NK-92 (cell line): ENCODE measurements at regions not wholly inside any gene's neighbourhood (a gene's known extent, or its start where the extent isn't known, plus 50 kb on each side); places are given as distances from the start of the nearest gene placed in this dataset.

Experiments used
- DNase-seq: peaks from one replicate; lab custom pipeline; 2025; ENCODE audit not compliant: unreplicated experiment; lab: John Stamatoyannopoulos, UW

DNA sequence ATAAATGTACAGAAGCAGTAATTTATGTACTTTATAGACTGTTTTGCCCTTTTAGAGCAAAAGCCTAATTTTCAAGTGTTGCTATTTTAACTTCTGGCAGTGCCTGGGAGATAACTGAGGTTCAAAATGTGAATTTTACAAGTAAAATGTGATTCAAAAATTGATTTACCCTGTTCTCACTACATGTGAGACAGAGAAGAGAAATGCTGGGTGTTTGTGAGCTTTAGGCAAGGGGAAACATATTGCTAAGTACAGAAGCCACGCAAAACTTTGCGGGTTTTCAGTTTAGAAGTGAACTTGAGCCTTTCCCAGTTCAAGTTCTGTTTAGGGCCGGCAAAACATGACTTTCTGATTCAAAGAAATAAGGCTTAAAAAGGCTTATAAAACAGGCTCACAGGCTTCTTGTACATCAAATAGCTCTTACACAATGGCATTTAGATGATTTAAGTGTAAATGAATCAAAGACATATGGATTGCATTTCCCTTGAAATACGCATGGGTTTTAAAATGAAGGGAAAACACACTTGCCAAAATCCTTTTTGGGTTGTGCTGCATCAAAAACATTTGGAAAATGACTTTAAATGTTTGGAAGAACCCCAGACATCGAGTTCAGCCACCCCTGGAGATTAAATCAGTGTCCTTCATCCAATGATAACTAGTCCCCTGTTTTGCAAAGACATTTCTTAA lies 370.8 kb upstream of the MEF2C start:
- DNase-seq, result no peak

DNA sequence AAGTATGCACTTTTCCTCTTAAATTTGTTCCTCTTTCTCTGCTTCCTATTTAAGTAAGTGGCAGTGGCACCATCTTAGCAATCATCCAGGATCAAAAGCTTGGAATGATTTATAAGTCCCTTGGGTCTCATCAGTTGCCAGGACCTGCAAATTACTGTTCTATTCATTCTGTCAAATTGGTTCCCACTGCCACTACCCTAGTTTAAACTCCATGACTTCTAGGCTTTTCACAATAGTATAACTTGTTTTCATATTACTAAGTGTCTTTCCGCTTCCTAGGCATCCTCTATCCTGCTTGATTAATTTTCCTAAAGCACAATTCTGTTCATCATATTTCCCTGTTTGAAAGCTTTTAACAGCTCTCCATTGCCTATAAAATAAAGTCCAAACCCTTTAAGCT lies 363.9 kb upstream of the MEF2C start:
- DNase-seq, result no peak

DNA sequence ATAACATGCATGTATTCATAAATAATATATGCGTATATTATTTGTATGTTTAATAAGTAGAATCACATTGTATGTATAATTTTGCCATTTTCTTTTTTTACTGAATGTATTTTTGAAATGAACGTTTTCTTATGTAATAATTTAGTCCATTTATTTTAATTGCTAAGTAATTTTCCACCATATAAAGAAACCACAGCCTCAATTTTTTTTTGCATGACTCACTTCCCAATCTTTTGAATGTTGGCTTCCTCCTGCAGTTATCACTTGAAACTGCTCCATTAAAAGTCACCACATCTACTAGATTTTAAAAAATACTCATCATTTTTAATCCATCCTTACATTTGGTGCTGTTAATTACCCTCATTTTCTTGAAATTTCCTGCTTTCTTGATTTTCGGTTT lies 363.3 kb upstream of the MEF2C start:
- DNase-seq, result no peak

- DNase-seq, result no peak
Measured at GRCh38 chr5:89243611-89244010, 360.6 kb upstream of the MEF2C start.

GRCh38 chr5:89241186-89241585 lies 358.2 kb upstream of the MEF2C start:
- DNase-seq, result no peak

DNA sequence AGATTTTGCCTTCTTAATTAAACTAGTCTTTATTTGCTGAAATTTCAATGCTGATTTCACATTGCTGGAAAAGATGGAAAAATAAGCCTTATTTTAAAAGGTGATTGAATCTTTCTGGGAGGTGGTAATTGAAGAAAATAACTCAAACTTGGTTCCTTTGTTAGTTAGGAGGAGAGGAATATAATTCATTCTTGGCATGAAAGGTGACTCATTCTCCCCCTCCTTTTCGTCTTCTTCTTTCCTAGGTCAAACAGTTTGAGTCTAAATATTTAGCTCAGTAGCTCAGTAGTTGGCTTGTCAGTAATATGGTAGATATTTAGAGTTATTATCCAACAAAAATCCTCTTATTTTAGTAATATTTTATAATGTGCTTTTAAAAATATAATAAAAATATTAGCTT lies 353.9 kb upstream of the MEF2C start:
- DNase-seq, result no peak

DNA sequence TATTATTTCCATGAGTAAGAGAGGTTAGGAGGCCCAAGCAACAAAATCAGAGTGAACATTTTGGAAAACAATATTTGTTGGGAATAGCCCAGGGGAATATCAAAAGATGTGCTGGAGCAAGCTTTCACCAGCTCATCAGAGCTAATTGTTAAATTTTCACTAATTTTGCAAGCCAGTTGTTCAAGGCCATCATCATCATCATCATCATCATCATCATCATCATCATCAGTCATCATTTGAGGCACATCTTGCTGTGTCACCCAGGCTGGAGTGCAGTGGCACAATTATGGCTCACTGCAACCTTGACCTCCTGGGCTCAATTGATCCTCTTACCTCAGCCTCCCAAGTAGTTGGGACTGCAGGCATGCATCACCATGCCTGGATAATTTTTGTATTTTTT lies 350.5 kb upstream of the MEF2C start:
- no peak for DNase-seq

GRCh38 chr5:89232139-89232603 lies 349.2 kb upstream of the MEF2C start:
- DNase-seq, result no peak

DNA sequence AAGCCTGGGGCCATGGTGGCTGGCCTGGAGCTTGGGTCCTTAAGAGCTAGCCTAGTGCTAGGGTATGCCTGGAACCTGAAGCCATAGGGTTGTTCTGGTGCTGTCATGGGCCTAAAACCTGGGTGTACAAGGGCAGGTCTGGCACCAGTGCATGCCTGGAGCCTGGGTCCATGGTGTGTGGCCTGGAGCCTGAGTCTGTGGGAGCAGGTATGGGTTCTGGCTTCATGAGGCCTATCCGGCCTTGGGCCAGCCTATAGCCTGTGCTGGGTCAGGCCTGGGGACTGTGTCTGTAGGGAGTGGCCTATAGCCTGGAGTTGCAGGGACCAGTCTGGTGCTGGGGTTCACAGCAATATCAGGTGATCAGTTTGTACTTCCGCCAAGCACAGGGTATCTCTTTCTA lies 347.2 kb upstream of the MEF2C start:
- DNase-seq, result no peak

GRCh38 chr5:89229331-89230070 lies 346.5 kb upstream of the MEF2C start:
- DNase-seq, result no peak

GRCh38 chr5:89228355-89228754 lies 345.4 kb upstream of the MEF2C start:
- no peak for DNase-seq

- no peak for DNase-seq
Measured at GRCh38 chr5:89218364-89218763, 335.4 kb upstream of the MEF2C start.

DNA sequence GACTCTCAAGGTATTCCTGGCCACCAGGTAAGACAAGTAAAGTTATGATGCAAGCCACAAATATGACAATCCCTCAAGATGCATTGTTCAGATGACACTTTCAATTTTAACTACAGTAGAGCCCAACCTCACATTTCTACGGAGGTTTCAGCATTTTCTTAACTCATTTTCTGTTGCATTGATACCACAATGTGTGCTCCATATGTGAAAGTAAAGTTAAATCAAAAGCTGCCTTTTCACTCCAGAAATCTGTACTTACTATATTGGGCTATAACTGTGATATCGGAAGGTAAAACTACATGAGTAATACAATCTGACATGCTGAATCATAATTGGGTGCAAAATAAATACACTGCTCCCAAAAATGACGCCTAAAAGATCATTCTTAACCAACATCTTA lies 333.6 kb upstream of the MEF2C start:
- DNase-seq, result no peak

GRCh38 chr5:89213573-89213972 lies 330.6 kb upstream of the MEF2C start:
- no peak for DNase-seq

GRCh38 chr5:89211836-89212235 lies 328.9 kb upstream of the MEF2C start:
- no peak for DNase-seq

DNA sequence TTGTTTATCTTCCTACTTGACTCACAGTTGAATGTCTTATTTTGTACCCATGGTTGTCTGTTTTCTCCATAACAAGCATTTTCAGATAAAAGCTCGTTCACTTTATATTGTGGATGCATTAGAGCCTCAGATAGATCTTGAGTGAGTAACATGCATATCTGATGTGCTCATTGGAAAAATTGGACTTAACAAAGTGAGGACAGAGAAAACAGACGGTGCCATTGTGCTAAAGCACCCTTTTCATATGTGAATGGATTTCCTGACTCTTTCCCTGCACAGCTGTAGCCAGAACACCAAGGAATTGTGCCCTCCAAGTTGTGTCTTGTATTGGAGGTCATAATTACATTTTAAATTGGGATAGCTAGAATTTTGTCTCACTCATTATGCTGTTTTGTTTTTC lies 325.8 kb upstream of the MEF2C start:
- DNase-seq, result no peak

GRCh38 chr5:89208392-89208791 lies 325.4 kb upstream of the MEF2C start:
- no peak for DNase-seq

DNA sequence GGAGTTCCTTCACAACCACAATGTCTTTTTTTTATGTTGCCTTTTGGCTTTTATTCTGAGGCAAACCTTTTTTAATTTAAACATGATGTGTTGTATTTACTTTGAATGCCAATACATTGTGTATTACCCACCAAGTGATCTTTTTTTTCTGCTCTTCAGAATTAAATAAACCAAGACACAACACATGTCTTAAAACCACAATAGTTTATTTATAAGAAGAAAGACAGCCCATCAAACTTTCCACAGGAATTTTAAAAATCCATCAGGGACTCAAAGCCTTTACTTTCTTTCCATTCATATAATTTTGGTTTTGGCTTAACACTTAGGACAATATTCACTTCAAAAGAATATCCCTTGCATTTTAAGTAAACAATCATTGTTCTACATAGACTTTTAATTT lies 321.8 kb upstream of the MEF2C start:
- DNase-seq, result no peak

DNA sequence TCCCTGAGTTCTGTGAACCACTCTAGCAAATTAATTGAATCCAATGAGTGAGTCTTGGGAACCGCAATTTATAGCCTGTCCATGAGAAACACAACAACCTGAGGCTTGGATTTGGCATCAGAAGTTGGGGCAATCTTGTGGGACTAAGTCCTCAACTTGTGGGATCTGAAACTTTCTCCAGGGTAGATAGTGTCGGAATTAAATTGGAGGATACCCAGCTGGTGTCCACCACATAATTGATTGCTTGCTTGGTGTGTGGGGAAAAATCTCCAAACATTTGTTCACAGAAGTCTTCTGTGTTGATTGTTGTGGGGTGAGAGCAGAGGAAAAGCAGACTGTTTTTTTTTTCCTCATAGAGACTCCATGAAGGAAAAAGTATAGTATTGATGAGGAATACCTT lies 320.6 kb upstream of the MEF2C start:
- DNase-seq, result no peak

DNA sequence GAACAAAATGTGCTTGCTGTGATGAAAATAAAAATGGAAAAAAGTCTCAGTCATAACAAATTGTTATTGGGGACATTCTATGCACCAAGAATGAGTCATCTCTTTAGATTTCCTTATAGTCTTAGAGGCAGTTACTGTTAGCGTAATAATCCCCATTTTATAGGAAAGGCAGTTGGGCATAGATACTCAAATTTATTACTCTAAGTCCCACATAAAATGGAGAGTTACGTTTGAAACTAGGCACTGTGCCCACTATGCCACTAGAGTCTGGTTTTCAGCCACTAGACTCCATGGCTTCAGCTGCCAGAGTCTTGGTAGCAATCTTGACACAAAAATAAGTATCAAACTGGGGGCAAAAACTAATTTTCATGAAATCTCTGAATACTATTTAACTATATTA lies 317.9 kb upstream of the MEF2C start:
- DNase-seq, result no peak

DNA sequence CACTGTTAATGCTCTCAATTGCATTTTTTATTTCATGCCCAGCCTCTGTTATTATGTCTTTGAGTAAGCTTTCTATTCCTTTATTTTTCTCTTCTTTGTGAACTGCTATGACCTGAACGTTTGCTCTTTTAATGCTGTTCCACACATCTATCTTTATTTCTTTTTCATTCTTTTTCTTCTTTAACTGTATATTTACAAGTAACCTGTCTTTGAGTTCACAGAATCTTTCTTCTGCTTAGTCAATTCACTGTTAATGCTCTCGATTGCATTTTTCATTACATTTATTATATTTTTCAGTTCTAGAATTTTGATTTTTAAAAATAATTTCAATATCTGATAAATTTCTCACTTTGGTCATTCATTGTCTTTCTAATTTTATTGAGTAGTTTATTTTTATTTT lies 316.3 kb upstream of the MEF2C start:
- no peak for DNase-seq

- DNase-seq, result no peak
Measured at GRCh38 chr5:89191374-89191773, 308.4 kb upstream of the MEF2C start.
